B cell (primary cell): ENCODE measurements at regions not wholly inside any gene's neighbourhood (a gene's known extent, or its start where the extent isn't known, plus 50 kb on each side); places are given as distances from the start of the nearest gene placed in this dataset.

Experiments used
- CTCF ChIP-seq: fragments of 200-600 bp; IDR thresholded peaks from one replicate; pipeline ENCODE4 v1.8.0; 2022; ENCODE audit warnings: antibody characterized with exemption, mild to moderate bottlenecking
- EZH2 ChIP-seq: IDR thresholded peaks from 2 replicates; pipeline ENCODE4 v1.6.1; 2012; ENCODE audit warnings: borderline replicate concordance, low read depth, mild to moderate bottlenecking, moderate library complexity, low read length; ENCODE audit not compliant: insufficient read depth, poor library complexity, severe bottlenecking

DNA sequence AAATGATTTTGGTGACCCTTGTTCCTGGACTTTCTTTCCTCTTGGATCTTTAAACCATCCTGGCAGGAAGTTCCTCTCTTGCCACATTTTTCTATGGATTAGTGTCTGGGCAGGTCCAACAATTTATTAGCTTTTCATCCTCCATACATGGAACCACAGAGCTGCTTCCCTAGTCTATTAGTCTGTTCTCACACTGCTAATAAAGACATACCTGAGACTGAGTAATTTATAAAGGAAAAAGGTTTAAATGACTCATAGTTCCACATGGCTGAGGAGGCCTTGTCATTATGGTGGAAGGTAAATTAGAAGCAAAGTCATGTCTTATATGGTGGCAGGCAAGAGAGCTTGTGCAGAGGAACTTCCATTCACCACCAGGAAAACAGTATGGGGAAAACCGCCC, 122.9 kb downstream of the DDX1 start:
- TF ChIP-seq CTCF (no peak), EZH2 (no peak)
